K562 (cell line): ENCODE measurements at regions not wholly inside any gene's neighbourhood (a gene's known extent, or its start where the extent isn't known, plus 50 kb on each side); places are given as distances from the start of the nearest gene placed in this dataset.

ENCODE experiments used
- ATAC-seq: fragments of 200-7000 bp; cut with Tn5 transposase; 3 replicates; pipeline ENCODE4 v1.9.1; 2020; ENCODE audit warnings: moderate library complexity
- BruUV-seq: library from RNA; stranded (reverse); fragments of 400-500 nt; replicated peaks from 2 replicates; lab custom pipeline; 2021; lab: Mats Ljungman, UMichigan
- CTCF ChIA-PET: fragments of 300-600 bp; formaldehyde crosslinking; extraction: SDS; loops from one replicate; lab custom pipeline; 2021; ENCODE audit warnings: low intra/inter-chr PET ratio; lab: Yijun Ruan, JAX
- POLR2A ChIA-PET: fragments of 300-600, 350-650 bp; sonication (Branson Sonifier 250); formaldehyde crosslinking; extraction: SDS; loops from one replicate; lab custom pipeline; 2021; ENCODE audit warnings: antibody characterized with exemption, inconsistent platforms; lab: Yijun Ruan, JAX
- DNase-seq, 4 experiments: peaks; one replicate each; pipeline versions ENCODE4 v3.0.0 to v3.0.0-alpha.2; 2011 to 2018; ENCODE audit warnings: low spot score in 3 of 4, mixed read lengths in 3 of 4; ENCODE audit errors: extremely low read depth in 1 of 4
- FAIRE-seq: peaks from 2 replicates; lab custom pipeline; 2011; peaks lifted over from hg19 to GRCh38; lab: Jason Lieb, UNC
- H2AFZ ChIP-seq: 2 replicates; pipeline ENCODE4 v1.6.0; 2011; ENCODE audit warnings: low read depth, low read length, control low read depth, inconsistent platforms
- H3K27ac ChIP-seq: fragments of 200-600 bp; 3 replicates; pipeline ENCODE4 v1.8.0; 2011; ENCODE audit warnings: low read depth, mild to moderate bottlenecking, control low read depth, inconsistent platforms, low read length, moderate library complexity, mixed read lengths; ENCODE audit errors: extremely low read depth
- H3K27me3 ChIP-seq, 2 experiments: fragments of 300-600 bp in 1 of 2; 2 replicates in 1 of 2; 3 replicates in 1 of 2; pipeline versions ENCODE4 v1.6.0 to v1.8.0; 2011; ENCODE audit warnings: inconsistent platforms in 2 of 2, low read length in 2 of 2, mild to moderate bottlenecking in 1 of 2, mixed read lengths in 1 of 2, moderate library complexity in 1 of 2; ENCODE audit not compliant: control insufficient read depth in 2 of 2, insufficient read depth in 2 of 2
- H3K36me3 ChIP-seq: fragments of 300-600 bp; 3 replicates; pipeline ENCODE4 v1.8.0; 2011; ENCODE audit warnings: mild to moderate bottlenecking, low read length, inconsistent platforms; ENCODE audit not compliant: control insufficient read depth, insufficient read depth
- H3K4me1 ChIP-seq, 2 experiments: fragments of 200-600 bp in 1 of 2; replicated peaks in 1 of 2; 2 replicates in 1 of 2; 3 replicates in 1 of 2; pipeline versions ENCODE4 v1.5.1 to v1.8.0; 2011; ENCODE audit warnings: inconsistent platforms in 2 of 2, low read length in 2 of 2, mild to moderate bottlenecking in 1 of 2, mixed read lengths in 1 of 2, moderate library complexity in 1 of 2; ENCODE audit not compliant: control insufficient read depth in 2 of 2, insufficient read depth in 2 of 2
- H3K4me2 ChIP-seq: 2 replicates; pipeline ENCODE4 v1.6.1; 2011; ENCODE audit warnings: low read length, control low read depth, inconsistent platforms, mixed read lengths; ENCODE audit not compliant: insufficient read depth
- H3K4me3 ChIP-seq: fragments of 200-600 bp; sonication (generic), shearing (Covaris generic); 2 replicates; pipeline ENCODE4 v1.5.1; 2016; ENCODE audit warnings: control low read depth, inconsistent platforms
- H3K79me2 ChIP-seq: fragments of 200-600 bp; 3 replicates; pipeline ENCODE4 v1.8.0; 2011; ENCODE audit warnings: low read length, inconsistent platforms; ENCODE audit not compliant: control insufficient read depth, insufficient read depth
- H3K9ac ChIP-seq, 2 experiments: 2 replicates each; pipeline versions ENCODE4 v1.6.0 to v1.6.1; 2011; ENCODE audit warnings: low read depth in 2 of 2, low read length in 2 of 2, control low read depth in 1 of 2, inconsistent platforms in 1 of 2, mild to moderate bottlenecking in 1 of 2, mixed read lengths in 1 of 2; ENCODE audit not compliant: insufficient read depth in 1 of 2
- H3K9me1 ChIP-seq: one replicate; pipeline ENCODE4 v1.6.0; 2011; ENCODE audit warnings: inconsistent platforms, mild to moderate bottlenecking, low read length, moderate library complexity; ENCODE audit not compliant: control insufficient read depth, insufficient read depth
- H3K9me3 ChIP-seq: replicated peaks from 2 replicates; pipeline ENCODE4 v1.5.1; 2011; ENCODE audit warnings: low read depth, low read length, inconsistent platforms; ENCODE audit not compliant: control insufficient read depth, insufficient read depth
- H4K20me1 ChIP-seq: replicated peaks from 2 replicates; pipeline ENCODE4 v1.6.1; 2011; ENCODE audit warnings: low read length, inconsistent platforms, mixed read lengths; ENCODE audit not compliant: control insufficient read depth, insufficient read depth
- ARID2 ChIP-seq: fragments of 450-650 bp; IDR thresholded peaks from 2 replicates; pipeline ENCODE4 v1.6.1; 2017; ENCODE audit warnings: antibody characterized with exemption, mild to moderate bottlenecking
- BCOR ChIP-seq: fragments of 450-650 bp; IDR thresholded peaks from 2 replicates; pipeline ENCODE4 v1.6.1; 2016
- CBX1 ChIP-seq: sonication (generic); IDR thresholded peaks from 2 replicates; pipeline ENCODE4 v1.6.1; 2016; ENCODE audit warnings: antibody characterized with exemption, low read depth, mild to moderate bottlenecking
- FIP1L1 ChIP-seq: fragments of 200-400 bp; formaldehyde crosslinking; IDR thresholded peaks from 2 replicates; pipeline ENCODE4 v1.6.1; 2018; ENCODE audit warnings: mild to moderate bottlenecking, low read depth, low read length; ENCODE audit not compliant: poor library complexity, severe bottlenecking
- FOXA1 ChIP-seq: fragments of 450-650 bp; IDR thresholded peaks from 2 replicates; pipeline ENCODE4 v1.6.1; 2016; ENCODE audit warnings: mild to moderate bottlenecking, borderline replicate concordance
- HDGF ChIP-seq: fragments of 450-650 bp; IDR thresholded peaks from 2 replicates; pipeline ENCODE4 v1.6.1; 2016
- HMG20A ChIP-seq: fragments of 450-650 bp; formaldehyde crosslinking; conservative IDR thresholded peaks from 2 replicates; pipeline ENCODE4 v1.4.0; 2020; ENCODE audit warnings: mild to moderate bottlenecking, mixed read lengths
- NUFIP1 ChIP-seq: fragments of 450-650 bp; IDR thresholded peaks from 2 replicates; pipeline ENCODE4 v1.6.1; 2018; ENCODE audit not compliant: partially characterized antibody
- RBFOX2 ChIP-seq: fragments of 200-400 bp; formaldehyde crosslinking; IDR thresholded peaks from 2 replicates; pipeline ENCODE4 v1.6.1; 2017; ENCODE audit warnings: low read depth, mild to moderate bottlenecking, low read length, moderate library complexity
- RBM17 ChIP-seq: fragments of 200-400 bp; formaldehyde crosslinking; IDR thresholded peaks from 2 replicates; pipeline ENCODE4 v1.6.1; 2017; ENCODE audit warnings: low read depth, mild to moderate bottlenecking, low read length, borderline replicate concordance
- SMAD1 ChIP-seq: fragments of 150-350 bp; IDR thresholded peaks from 2 replicates; pipeline ENCODE4 v1.6.1; 2014; ENCODE audit warnings: low read length, low read depth; ENCODE audit not compliant: partially characterized antibody
- SMARCE1 ChIP-seq: fragments of 450-650 bp; IDR thresholded peaks from 2 replicates; pipeline ENCODE4 v1.7.1; 2016; ENCODE audit warnings: mild to moderate bottlenecking
- SOX6 ChIP-seq: fragments of 450-650 bp; IDR thresholded peaks from 2 replicates; pipeline ENCODE4 v1.6.1; 2014; ENCODE audit warnings: mild to moderate bottlenecking
- YBX1 ChIP-seq: fragments of 450-650 bp; IDR thresholded peaks from 2 replicates; pipeline ENCODE4 v1.7.1; 2016; ENCODE audit warnings: mild to moderate bottlenecking
- ZC3H8 ChIP-seq: fragments of 450-650 bp; IDR thresholded peaks from 2 replicates; pipeline ENCODE4 v1.6.1; 2017
- ZEB2 ChIP-seq: fragments of 450-650 bp; IDR thresholded peaks from 2 replicates; pipeline ENCODE4 v1.6.1; 2016
- ZNF134 ChIP-seq: fragments of 250-450 bp; sonication (Bioruptor Pico); conservative IDR thresholded peaks from 2 replicates; pipeline ENCODE4 v1.4.0; 2020
- ZNF431 ChIP-seq: sonication (generic); formaldehyde crosslinking; IDR thresholded peaks from 2 replicates; pipeline ENCODE4 v1.8.0; 2022; ENCODE audit warnings: mild to moderate bottlenecking, missing genetic modification reagents
- ZNF449 ChIP-seq: fragments of 250-450 bp; sonication (Bioruptor Pico); IDR thresholded peaks from 2 replicates; pipeline ENCODE4 v1.8.0; 2022; ENCODE audit warnings: moderate library complexity, mild to moderate bottlenecking, inconsistent platforms
- WGBS: fragments of 100-300 bp; shearing (Covaris generic); methylation state at CpG from one replicate; pipeline ENCODE4 v1.1.6; 2016; ENCODE audit warnings: low coverage, mixed read lengths; ENCODE audit not compliant: insufficient coverage; ENCODE audit errors: missing lambda C conversion rate; 5-methylcytosine and 5-hydroxymethylcytosine counted together
- in situ Hi-C: fragments of 300-500 bp; cut with MboI; formaldehyde crosslinking; loops from 4 replicates; pipeline ENCODE4 v1.15.0; 2018; ENCODE audit warnings: inconsistent platforms, mixed read lengths
- intact Hi-C: fragments of 100-400 bp; cut with micrococcal nuclease; formaldehyde crosslinking; loops from 2 replicates; pipeline ENCODE4 v1.14.2; 2022

GRCh38 chrX:106300656-106301055, 132.6 kb downstream of the PWWP3B start:
- H4K20me1 ChIP-seq = no peaks in the 10 kb centered on the region
- H3K4me1 ChIP-seq = no peaks in the 10 kb centered on the region
- no peak for TF ChIP-seq YBX1
- TF ChIP-seq CBX1 = no peak
- TF ChIP-seq ZNF431 (CRISPR knock-in tag) = no peak
- TF ChIP-seq FIP1L1 = no peak
- no peaks in the 10 kb centered on the region for H3K36me3 ChIP-seq
- DNase-seq = no peak
- no peaks in the 10 kb centered on the region for H3K79me2 ChIP-seq
- no peak overlapping the region for H3K27ac ChIP-seq
- ChIA-PET POLR2A (no interaction called here), CTCF (no interaction called here)
- H2AFZ ChIP-seq = no peak overlapping the region
- in situ Hi-C loops = no loop called here
- no peaks in the 10 kb centered on the region for H3K9me3 ChIP-seq
- ATAC-seq = no peak
- no peak overlapping the region for H3K4me2 ChIP-seq
- H3K9ac ChIP-seq = no peak overlapping the region
- no peak overlapping the region for H3K4me3 ChIP-seq
- H3K9me1 ChIP-seq = no peaks in the 10 kb centered on the region
- no peaks in the 10 kb centered on the region for H3K27me3 ChIP-seq
- intact Hi-C loops = no loop called here
- FAIRE-seq = no peak
- no TSS peak for BruUV-seq
- 5% methylated on average over 2 of the region's 3 CpGs for WGBS

GRCh38 chrX:106302304-106302703, 134.2 kb downstream of the PWWP3B start:
- ChIA-PET POLR2A (no interaction called here), CTCF (no interaction called here)
- Histone ChIP-seq H3K4me3 (no peak overlapping the region), H3K9ac (no peak overlapping the region), H3K4me2 (no peak overlapping the region), H3K79me2 (no peaks in the 10 kb centered on the region), H3K9me1 (no peaks in the 10 kb centered on the region), H3K27me3 (no peaks in the 10 kb centered on the region), H3K4me1 (no peaks in the 10 kb centered on the region), H2AFZ (no peak overlapping the region), H3K36me3 (no peaks in the 10 kb centered on the region), H3K27ac (no peak overlapping the region), H3K9me3 (no peaks in the 10 kb centered on the region), H4K20me1 (no peaks in the 10 kb centered on the region)
- WGBS = 0% methylated on average over 2 of the region's 2 CpGs
- in situ Hi-C loops = no loop called here
- DNase-seq = no peak
- FAIRE-seq = no peak
- no peak for TF ChIP-seq RBM17
- TF ChIP-seq HMG20A (CRISPR knock-in tag) = no peak
- TF ChIP-seq ZC3H8 = no peak
- TF ChIP-seq BCOR = no peak
- TF ChIP-seq ZEB2 = no peak
- no peak for TF ChIP-seq SMAD1
- TF ChIP-seq ZNF449 (CRISPR knock-in tag) = no peak
- no peak for TF ChIP-seq RBFOX2
- no peak for TF ChIP-seq ARID2
- TF ChIP-seq FOXA1 = no peak
- TF ChIP-seq HDGF = no peak
- TF ChIP-seq SOX6 = no peak
- no peak for TF ChIP-seq SMARCE1
- no peak for TF ChIP-seq NUFIP1
- TF ChIP-seq ZNF134 (CRISPR knock-in tag) = no peak
- no peak for ATAC-seq
- BruUV-seq = no TSS peak
- intact Hi-C loops = no loop called here
